ENCODE measurements at regions not wholly inside any gene's neighbourhood (a gene's known extent, or its start where the extent isn't known, plus 50 kb on each side); places are given as distances from the start of the nearest gene placed in this dataset.

DNA sequence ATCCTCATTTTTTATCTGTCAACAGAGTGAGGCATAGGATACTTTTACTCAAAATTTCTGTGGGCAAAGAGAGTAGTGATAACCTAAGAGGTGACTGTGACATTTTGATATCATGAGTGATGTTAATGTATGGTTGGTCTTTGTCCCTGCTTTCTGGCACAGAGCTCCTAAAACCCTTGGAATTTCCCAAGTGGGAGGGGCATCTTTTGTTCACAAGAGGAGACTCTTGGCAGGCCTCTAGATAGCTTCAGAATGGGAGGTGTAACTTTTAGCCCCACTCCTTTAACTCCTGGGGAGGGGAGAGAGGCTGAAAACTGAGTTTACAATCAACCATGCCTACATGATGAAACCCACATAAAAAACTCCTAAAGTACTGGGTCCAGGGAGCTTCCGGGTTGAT lies 527.8 kb downstream of the RFPL4B start:
- no peak for DNase-seq (ENCODE audit: low read depth in 1 of 2, low spot score in 1 of 2)
- no peak for FAIRE-seq
- ChIA-PET POLR2A (no interaction called here), CTCF (no interaction called here)
- H3K27ac ChIP-seq = no peak overlapping the region
- H3K4me1 ChIP-seq = no peaks in the 10 kb centered on the region
- no peak overlapping the region for H3K4me2 ChIP-seq
- H3K9me3 ChIP-seq = no peaks in the 10 kb centered on the region
- TF ChIP-seq, protein P1, sequence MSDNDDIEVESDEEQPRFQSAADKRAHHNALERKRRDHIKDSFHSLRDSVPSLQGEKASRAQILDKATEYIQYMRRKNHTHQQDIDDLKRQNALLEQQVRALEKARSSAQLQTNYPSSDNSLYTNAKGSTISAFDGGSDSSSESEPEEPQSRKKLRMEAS (IDR thresholded peaks at IDR 0.05) = no peak
- TF ChIP-seq RARB (CRISPR knock-in tag; IDR thresholded peaks at IDR 0.05) (no peak), RFX5 (IDR thresholded peaks at IDR 0.05) (no peak), ZSCAN20 (CRISPR knock-in tag; IDR thresholded peaks at IDR 0.05) (no peak), CHD4 (IDR thresholded peaks at IDR 0.05; ENCODE audit: borderline replicate concordance) (no peak), RNF2 (IDR thresholded peaks at IDR 0.05; ENCODE audit: borderline replicate concordance, low read depth) (no peak), E2F6 (IDR thresholded peaks at IDR 0.05; ENCODE audit: borderline replicate concordance, low read depth) (no peak), FOSB (CRISPR knock-in tag; IDR thresholded peaks at IDR 0.05) (no peak), HMGXB4 (CRISPR knock-in tag; IDR thresholded peaks at IDR 0.05; ENCODE audit: borderline replicate concordance) (no peak), ELK1 (IDR thresholded peaks at IDR 0.05; ENCODE audit: low read depth, low read length) (no peak), EP300 (IDR thresholded peaks at IDR 0.05) (no peak), CBX2 (IDR thresholded peaks at IDR 0.05; ENCODE audit: borderline replicate concordance, low read depth) (no peak), NPAS2 (CRISPR knock-in tag; IDR thresholded peaks at IDR 0.05; ENCODE audit: borderline replicate concordance) (no peak)
- TF ChIP-seq, protein P2, sequence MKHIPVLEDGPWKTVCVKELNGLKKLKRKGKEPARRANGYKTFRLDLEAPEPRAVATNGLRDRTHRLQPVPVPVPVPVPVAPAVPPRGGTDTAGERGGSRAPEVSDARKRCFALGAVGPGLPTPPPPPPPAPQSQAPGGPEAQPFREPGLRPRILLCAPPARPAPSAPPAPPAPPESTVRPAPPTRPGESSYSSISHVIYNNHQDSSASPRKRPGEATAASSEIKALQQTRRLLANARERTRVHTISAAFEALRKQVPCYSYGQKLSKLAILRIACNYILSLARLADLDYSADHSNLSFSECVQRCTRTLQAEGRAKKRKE (CRISPR knock-in tag; IDR thresholded peaks at IDR 0.05; ENCODE audit: low read depth) = no peak
- TF ChIP-seq, protein P3, sequence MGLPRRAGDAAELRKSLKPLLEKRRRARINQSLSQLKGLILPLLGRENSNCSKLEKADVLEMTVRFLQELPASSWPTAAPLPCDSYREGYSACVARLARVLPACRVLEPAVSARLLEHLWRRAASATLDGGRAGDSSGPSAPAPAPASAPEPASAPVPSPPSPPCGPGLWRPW (IDR thresholded peaks at IDR 0.05) = no peak
- no peak for ATAC-seq
- H3K4me3 ChIP-seq = no peak overlapping the region
- 79% methylated on average over 1 of the region's 1 CpG for WGBS (ENCODE audit: missing lambda C conversion rate)

- ATAC-seq (no peak), FAIRE-seq (no peak), DNase-seq (ENCODE audit: low read depth in 1 of 2, low spot score in 1 of 2) (peak in 1 of 2 experiments; percentile 2)
- TF ChIP-seq RARB (CRISPR knock-in tag; IDR thresholded peaks at IDR 0.05) (no peak), RAD21 (conservative IDR thresholded peaks at IDR 0.05 in 1 of 2, IDR thresholded peaks at IDR 0.05 in 1 of 2) (peak; percentile 17 to 28; a peak in 1 of 5 replicates)
- H3K4me2 ChIP-seq = no peak overlapping the region
- CTCF ChIA-PET = interaction anchor here (0.5 to 1.1 kb wide), 2 partner anchors 201 to 983 kb away, joined by 3 read pairs; no protein-coding TSS in a partner anchor
- no peaks in the 10 kb centered on the region for H3K4me1 ChIP-seq
- 44% methylated on average over 4 of the region's 4 CpGs for WGBS (ENCODE audit: missing lambda C conversion rate)
- H3K27ac ChIP-seq = no peak overlapping the region
- no peaks in the 10 kb centered on the region for H3K9me3 ChIP-seq
- POLR2A ChIA-PET = interaction anchor here (0.6 kb wide), 1 partner anchor 8 kb away, joined by 3 read pairs; no protein-coding TSS in a partner anchor
- H3K4me3 ChIP-seq = no peak overlapping the region
These were observed 530.3 kb downstream of the RFPL4B start for GRCh38 chr6:112877134-112878100.

Data from A549 (cell line).